OCI-M2 (cell line): ENCODE measurements at regions not wholly inside any gene's neighbourhood (a gene's known extent, or its start where the extent isn't known, plus 50 kb on each side); places are given as distances from the start of the nearest gene placed in this dataset.

Experiments used
- DNase-seq: peaks from one replicate; lab custom pipeline; 2025; ENCODE audit not compliant: unreplicated experiment; lab: John Stamatoyannopoulos, UW

GRCh38 chr1:234661317-234661928 lies 51.4 kb upstream of the IRF2BP2 start:
- DNase-seq, result no peak

- DNase-seq, result no peak
Observed at GRCh38 chr1:234660536-234661316, 50.7 kb upstream of the IRF2BP2 start.
